Activated CD4-positive, alpha-beta T cell treated with anti-CD3 and anti-CD28 coated beads, Interleukin-2, amount 50 U/mL, for 48 hours (primary cell): ENCODE measurements at regions not wholly inside any gene's neighbourhood (a gene's known extent, or its start where the extent isn't known, plus 50 kb on each side); places are given as distances from the start of the nearest gene placed in this dataset.

Experiments
- DNase-seq, 2 experiments: peaks; one replicate each; pipeline ENCODE4 v3.0.0-alpha.2; 2020

GRCh38 chr2:150156415-150156814 is 331.1 kb downstream of the RND3 start:
- no peak for DNase-seq

- DNase-seq, result no peak
These were observed 333.1 kb downstream of the RND3 start for GRCh38 chr2:150154308-150154797.

GRCh38 chr2:150153646-150154307 is 333.7 kb downstream of the RND3 start:
- no peak for DNase-seq

- DNase-seq, result no peak
These were observed 335.2 kb downstream of the RND3 start for GRCh38 chr2:150152230-150152629.

- no peak for DNase-seq
These were observed 337.3 kb downstream of the RND3 start for GRCh38 chr2:150150144-150150543.

- DNase-seq, result no peak
These were observed 339.4 kb downstream of the RND3 start for GRCh38 chr2:150147889-150148683.

GRCh38 chr2:150146879-150147278 is 340.6 kb downstream of the RND3 start:
- DNase-seq, result no peak

- no peak for DNase-seq
These were observed 342.2 kb downstream of the RND3 start for GRCh38 chr2:150145299-150145692.

GRCh38 chr2:150144546-150145298 is 342.7 kb downstream of the RND3 start:
- no peak for DNase-seq

GRCh38 chr2:150143087-150143536 is 344.4 kb downstream of the RND3 start:
- DNase-seq, result no peak

- DNase-seq, result no peak
These were observed 344.9 kb downstream of the RND3 start for GRCh38 chr2:150142561-150142960.

GRCh38 chr2:150141226-150142001 is 346.1 kb downstream of the RND3 start:
- DNase-seq, result no peak

GRCh38 chr2:150140777-150141176 is 346.7 kb downstream of the RND3 start:
- DNase-seq, result no peak

GRCh38 chr2:150138587-150138986 is 348.9 kb downstream of the RND3 start:
- DNase-seq, result no peak

GRCh38 chr2:150137338-150138069 is 350.0 kb downstream of the RND3 start:
- no peak for DNase-seq

GRCh38 chr2:150136893-150137292 is 350.6 kb downstream of the RND3 start:
- DNase-seq, result no peak

- no peak for DNase-seq
These were observed 351.1 kb downstream of the RND3 start for GRCh38 chr2:150136401-150136800.

GRCh38 chr2:150135223-150135883 is 352.1 kb downstream of the RND3 start:
- no peak for DNase-seq

- DNase-seq, result no peak
These were observed 353.1 kb downstream of the RND3 start for GRCh38 chr2:150134223-150134857.

- DNase-seq, result no peak
These were observed 353.8 kb downstream of the RND3 start for GRCh38 chr2:150133623-150134022.
